22Rv1 (cell line): ENCODE measurements at regions not wholly inside any gene's neighbourhood (a gene's known extent, or its start where the extent isn't known, plus 50 kb on each side); places are given as distances from the start of the nearest gene placed in this dataset.

ENCODE experiments used
- ZFX ChIP-seq: fragments of 450-650 bp; IDR thresholded peaks from 2 replicates; pipeline ENCODE4 v1.6.1; 2017; ENCODE audit warnings: antibody characterized with exemption, borderline replicate concordance
- TF ChIP-seq, protein P1 (sequence below): fragments of 450-650 bp; IDR thresholded peaks from 2 replicates; pipeline ENCODE4 v1.5.1; 2017; ENCODE audit warnings: mild to moderate bottlenecking

DNA sequence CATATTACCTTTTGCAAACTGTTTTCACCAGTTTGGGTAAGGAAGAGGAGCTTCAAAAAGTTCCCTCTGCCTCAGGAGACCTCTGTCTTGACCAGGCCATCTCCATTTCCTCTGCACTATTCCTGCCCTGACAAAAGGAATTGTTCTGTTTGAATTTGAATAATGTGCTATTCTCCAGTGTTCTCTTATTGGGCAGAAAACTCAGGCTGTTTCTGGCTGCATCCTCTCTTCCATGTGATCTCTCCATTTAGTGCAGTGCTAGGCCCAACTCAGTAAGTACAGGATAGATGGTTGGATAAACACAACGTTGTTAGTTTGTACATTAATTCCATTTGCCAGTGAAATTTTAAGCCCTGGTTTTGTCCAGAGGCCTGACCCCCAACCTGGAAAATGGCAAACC lies 102.2 kb upstream of the CELF4 start:
- no peak for TF ChIP-seq ZFX
- TF ChIP-seq, protein P1, sequence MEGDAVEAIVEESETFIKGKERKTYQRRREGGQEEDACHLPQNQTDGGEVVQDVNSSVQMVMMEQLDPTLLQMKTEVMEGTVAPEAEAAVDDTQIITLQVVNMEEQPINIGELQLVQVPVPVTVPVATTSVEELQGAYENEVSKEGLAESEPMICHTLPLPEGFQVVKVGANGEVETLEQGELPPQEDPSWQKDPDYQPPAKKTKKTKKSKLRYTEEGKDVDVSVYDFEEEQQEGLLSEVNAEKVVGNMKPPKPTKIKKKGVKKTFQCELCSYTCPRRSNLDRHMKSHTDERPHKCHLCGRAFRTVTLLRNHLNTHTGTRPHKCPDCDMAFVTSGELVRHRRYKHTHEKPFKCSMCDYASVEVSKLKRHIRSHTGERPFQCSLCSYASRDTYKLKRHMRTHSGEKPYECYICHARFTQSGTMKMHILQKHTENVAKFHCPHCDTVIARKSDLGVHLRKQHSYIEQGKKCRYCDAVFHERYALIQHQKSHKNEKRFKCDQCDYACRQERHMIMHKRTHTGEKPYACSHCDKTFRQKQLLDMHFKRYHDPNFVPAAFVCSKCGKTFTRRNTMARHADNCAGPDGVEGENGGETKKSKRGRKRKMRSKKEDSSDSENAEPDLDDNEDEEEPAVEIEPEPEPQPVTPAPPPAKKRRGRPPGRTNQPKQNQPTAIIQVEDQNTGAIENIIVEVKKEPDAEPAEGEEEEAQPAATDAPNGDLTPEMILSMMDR = no peak
